Adrenal gland (tissue), 9 donors: ENCODE measurements at regions not wholly inside any gene's neighbourhood (a gene's known extent, or its start where the extent isn't known, plus 50 kb on each side); places are given as distances from the start of the nearest gene placed in this dataset.

Source experiments
- DNase-seq, 7 donors: peaks; one replicate each; pipeline ENCODE4 v3.0.0-alpha.2; 2019 to 2020
- H3K27ac ChIP-seq, 5 donors: fragments of 200-600 bp; sonication (generic) in 4 of 5; 1 replicate in 3 of 5; 2 replicates in 2 of 5; pipeline versions ENCODE4 v1.5.1 to v1.8.0; 2016 to 2020; ENCODE audit warnings: mild to moderate bottlenecking in 1 of 5
- H3K27me3 ChIP-seq: fragments of 200-600 bp; 2 replicates; pipeline ENCODE4 v1.8.0; 2021
- H3K36me3 ChIP-seq, 2 donors: fragments of 200-600 bp; replicated peaks in 1 of 2; 1 replicate in 1 of 2; 2 replicates in 1 of 2; pipeline versions ENCODE4 v1.5.1 to v1.8.0; 2018 to 2022
- H3K4me1 ChIP-seq, 2 donors: fragments of 200-600 bp; replicated peaks in 1 of 2; 1 replicate in 1 of 2; 2 replicates in 1 of 2; pipeline versions ENCODE4 v1.5.1 to v1.8.0; 2018 to 2021
- H3K4me3 ChIP-seq, 4 donors: fragments of 200-600 bp; sonication (generic) in 3 of 4; one replicate each; pipeline ENCODE4 v1.5.1; 2016 to 2018
- H3K9me3 ChIP-seq, 3 donors: fragments of 200-600 bp; sonication (generic) in 1 of 3; replicated peaks in 1 of 3; 1 replicate in 2 of 3; 2 replicates in 1 of 3; pipeline versions ENCODE4 v1.5.1 to v1.8.0; 2016 to 2021
- CTCF ChIP-seq, 6 experiments: fragments of 450-650 bp in 4 of 6; fragments of 200-600 bp in 2 of 6; sonication (generic) in 1 of 6; IDR thresholded peaks; 1 replicate in 5 of 6; 2 replicates in 1 of 6; pipeline versions ENCODE4 v1.5.1 to v1.8.0; 2016 to 2021; ENCODE audit warnings: antibody characterized with exemption in 6 of 6, mild to moderate bottlenecking in 2 of 6, moderate library complexity in 1 of 6
- POLR2A ChIP-seq, 2 donors: fragments of 450-650 bp; IDR thresholded peaks; one replicate each; pipeline ENCODE4 v1.6.1; 2017; ENCODE audit warnings: antibody characterized with exemption in 2 of 2, mild to moderate bottlenecking in 2 of 2, moderate library complexity in 1 of 2
- WGBS, 4 donors: extraction: QIAGEN DNeasy Blood & Tissue Kit in 2 of 4; methylation state at CpG; one replicate each; pipeline versions ENCODE4 v1.1.5 to v1.1.7; 2013 to 2017; 5-methylcytosine and 5-hydroxymethylcytosine counted together
- intact Hi-C, 2 donors: fragments of 100-400 bp; cut with DNase I; formaldehyde crosslinking; loops; one replicate each; pipeline versions ENCODE4 v1.14.1 to v1.15.0; 2022 to 2023
- donor health status: healthy with polysubstance abuse.
- donor health status: Bipolar disorder and iron deficiency.
- donor health status: DM: yes; HTN: yes; CAD: no.
- donor health status: DM: no; HTN: no; CAD: no.
- donor health status: DM: no; HTN: no; CAD: no.

- DNase-seq, result no peak
- H3K36me3 ChIP-seq, result no peaks in the 10 kb centered on the region
- no peak overlapping the region for H3K4me3 ChIP-seq
- TF ChIP-seq CTCF (IDR thresholded peaks at IDR 0.05), result no peak
- TF ChIP-seq POLR2A (IDR thresholded peaks at IDR 0.05), result no peak
- no peak overlapping the region for H3K27ac ChIP-seq
- 94 to 97% (median 96%) methylated on average over 3 of the region's 3 CpGs for WGBS, 4 donors
- H3K9me3 ChIP-seq, result no peaks in the 10 kb centered on the region
- H3K27me3 ChIP-seq, result no peaks in the 10 kb centered on the region
- intact Hi-C loops, result no loop called here
- no peaks in the 10 kb centered on the region for H3K4me1 ChIP-seq
These were observed 500.8 kb upstream of the ANKRD30A start for GRCh38 chr10:36624551-36625100.

GRCh38 chr10:36621346-36621745 lies 504.1 kb upstream of the ANKRD30A start:
- TF ChIP-seq POLR2A (IDR thresholded peaks at IDR 0.05) (no peak), CTCF (IDR thresholded peaks at IDR 0.05) (no peak)
- intact Hi-C loops, result no loop called here
- 44 to 56% (median 47%) methylated on average over 2 of the region's 2 CpGs for WGBS, 4 donors

GRCh38 chr10:36612436-36612835 lies 513.0 kb upstream of the ANKRD30A start:
- Histone ChIP-seq H3K27me3 (no peaks in the 10 kb centered on the region), H3K4me1 (no peaks in the 10 kb centered on the region), H3K9me3 (no peaks in the 10 kb centered on the region), H3K27ac (no peak overlapping the region), H3K4me3 (no peak overlapping the region), H3K36me3 (no peaks in the 10 kb centered on the region)
- intact Hi-C loops, result no loop called here
- DNase-seq, result no peak
- TF ChIP-seq CTCF (IDR thresholded peaks at IDR 0.05) (no peak), POLR2A (IDR thresholded peaks at IDR 0.05) (no peak)
- 92 to 95% (median 94%) methylated on average over 4 of the region's 4 CpGs for WGBS, 4 donors

More at GRCh38 chr10:36621346-36621745, 504.1 kb upstream of the ANKRD30A start:
- Histone ChIP-seq H3K36me3 (no peaks in the 10 kb centered on the region), H3K4me3 (no peak overlapping the region), H3K27me3 (no peaks in the 10 kb centered on the region), H3K4me1 (no peaks in the 10 kb centered on the region), H3K9me3 (no peaks in the 10 kb centered on the region), H3K27ac (no peak overlapping the region)
- no peak for DNase-seq

- no peak for DNase-seq
- TF ChIP-seq CTCF (IDR thresholded peaks at IDR 0.05) (no peak), POLR2A (IDR thresholded peaks at IDR 0.05) (no peak)
- 76 to 83% (median 80%) methylated on average over 4 of the region's 4 CpGs for WGBS, 4 donors
- no peaks in the 10 kb centered on the region for H3K4me1 ChIP-seq
- H3K27ac ChIP-seq, result no peak overlapping the region
- intact Hi-C loops, result no loop called here
- no peaks in the 10 kb centered on the region for H3K27me3 ChIP-seq
- H3K36me3 ChIP-seq, result no peaks in the 10 kb centered on the region
- H3K4me3 ChIP-seq, result no peak overlapping the region
- no peaks in the 10 kb centered on the region for H3K9me3 ChIP-seq
These were observed 516.5 kb upstream of the ANKRD30A start for GRCh38 chr10:36608866-36609265.
